Hippocampal formation (tissue), 2 donors: ENCODE measurements at regions not wholly inside any gene's neighbourhood (a gene's known extent, or its start where the extent isn't known, plus 50 kb on each side); places are given as distances from the start of the nearest gene placed in this dataset.

Source experiments
- DNase-seq, 2 donors: peaks; one replicate each; lab custom pipeline; 2025; lab: John Stamatoyannopoulos, UW

DNA sequence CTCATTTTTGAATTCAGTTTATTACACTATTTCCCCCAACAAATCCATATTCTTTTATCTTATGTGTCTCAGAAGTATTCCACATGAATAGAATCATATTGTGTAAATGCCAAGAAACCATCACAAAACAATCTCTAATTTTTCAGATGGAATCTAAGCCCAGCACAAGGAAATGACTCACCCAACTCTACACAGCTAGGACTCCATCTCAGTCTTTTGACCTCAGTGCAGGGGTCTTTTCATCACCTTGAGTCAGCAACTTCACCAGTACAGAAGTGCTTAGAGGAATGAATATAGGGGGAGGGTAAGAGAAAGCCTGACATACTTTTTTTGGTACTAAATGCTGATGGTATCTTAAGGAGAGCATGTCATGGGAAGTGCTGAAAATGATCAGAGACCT, 169.3 kb upstream of the LRRN1 start:
- DNase-seq = no peak

DNA sequence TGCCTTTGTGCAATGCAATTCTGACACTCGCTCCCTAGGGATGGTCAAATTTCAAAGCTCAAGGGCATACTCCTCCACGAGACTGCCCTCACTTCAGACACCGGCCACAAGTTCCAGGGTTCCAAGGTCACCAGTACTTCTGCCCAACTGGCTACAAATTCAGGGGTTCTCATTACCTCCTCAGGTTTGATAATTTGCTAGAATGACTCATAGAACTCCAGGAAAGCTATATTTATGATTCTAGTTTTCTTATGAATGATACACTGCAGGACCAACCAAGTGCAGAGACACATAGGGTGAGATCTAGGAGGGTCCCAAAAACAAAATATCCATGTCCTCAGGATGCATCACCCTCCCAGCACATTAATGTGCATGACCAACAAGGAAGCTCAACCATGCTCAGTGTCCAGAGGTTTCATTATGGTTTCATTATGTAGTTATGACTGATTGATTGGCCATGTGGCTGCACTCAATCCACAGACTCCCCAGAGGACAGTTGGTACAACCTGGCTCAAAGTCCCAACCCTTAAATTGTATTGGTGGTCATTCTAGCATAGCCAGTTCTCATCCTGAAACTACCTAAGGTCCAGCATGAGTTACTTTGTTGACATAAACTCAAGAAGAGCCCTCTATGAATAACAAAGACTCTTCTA, 170.4 kb upstream of the LRRN1 start:
- DNase-seq = no peak

DNA sequence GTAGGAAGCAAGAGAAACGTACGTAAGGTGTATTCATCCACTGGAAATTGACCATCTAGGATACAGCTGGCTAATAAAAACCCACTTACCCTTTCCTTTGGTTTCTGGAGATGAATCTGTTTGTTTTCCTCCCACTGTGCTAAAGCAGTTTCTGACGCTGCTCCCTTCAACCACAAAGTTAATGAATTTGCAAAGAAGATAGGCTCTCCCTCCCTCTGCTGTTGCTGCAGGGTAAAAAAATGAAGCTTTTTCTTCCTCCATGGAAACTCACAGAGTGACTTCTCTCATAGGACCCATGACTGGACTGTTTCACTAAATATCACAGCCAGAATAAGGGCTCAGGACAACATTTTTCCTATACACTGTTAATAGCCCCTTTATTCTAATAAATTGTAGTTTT, 172.1 kb upstream of the LRRN1 start:
- no peak for DNase-seq

DNA sequence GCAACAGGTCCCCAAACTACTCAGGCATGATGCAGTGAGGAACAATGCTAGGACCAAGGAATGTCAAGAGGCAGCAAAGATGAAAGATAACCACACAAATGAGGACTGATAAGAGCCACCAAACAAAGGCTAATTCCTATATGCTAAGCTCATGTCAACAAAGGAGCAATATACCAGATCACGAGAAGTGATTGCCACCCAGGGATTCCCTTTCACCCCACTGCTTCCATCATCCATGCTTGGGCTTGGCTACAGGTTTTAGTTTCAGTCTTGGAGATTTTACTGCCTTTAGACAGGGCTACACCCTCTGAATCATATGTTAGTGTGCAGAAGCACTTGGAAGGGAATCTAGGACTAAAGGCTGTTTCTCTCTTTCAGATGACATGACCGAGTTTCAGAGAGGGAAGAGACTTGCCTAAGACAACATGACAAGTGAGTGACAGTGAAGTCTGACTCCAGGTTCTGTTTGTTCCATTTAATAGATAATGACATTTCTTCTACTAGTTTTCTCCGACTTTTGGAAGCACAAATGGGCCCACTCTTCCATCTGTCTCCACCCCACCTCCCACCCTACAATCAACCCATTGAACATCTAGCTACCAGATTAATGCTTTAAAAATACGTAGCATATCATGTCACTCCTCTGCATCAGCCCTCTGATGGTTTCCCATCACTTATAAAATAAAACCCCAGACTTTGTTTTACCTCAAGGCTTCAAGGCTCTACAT, 173.5 kb upstream of the LRRN1 start:
- DNase-seq = no peak

DNA sequence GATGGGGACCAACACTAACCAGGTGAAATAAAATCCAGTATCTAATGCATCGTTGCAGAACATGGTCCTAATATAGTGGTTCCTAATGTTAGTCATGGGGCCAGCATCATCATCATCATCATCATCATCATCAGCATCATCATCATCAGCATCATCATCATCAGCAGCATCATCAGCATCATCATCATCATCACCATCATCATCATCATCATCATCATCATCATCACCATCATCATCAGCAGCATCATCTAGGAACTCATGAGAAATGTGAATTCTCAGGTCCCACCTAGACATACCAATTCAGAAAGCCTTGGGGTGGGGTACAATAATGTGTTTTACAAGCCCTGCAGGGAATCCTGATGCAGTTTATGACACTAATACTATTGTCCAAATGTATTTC, 179.4 kb upstream of the LRRN1 start:
- no peak for DNase-seq

DNA sequence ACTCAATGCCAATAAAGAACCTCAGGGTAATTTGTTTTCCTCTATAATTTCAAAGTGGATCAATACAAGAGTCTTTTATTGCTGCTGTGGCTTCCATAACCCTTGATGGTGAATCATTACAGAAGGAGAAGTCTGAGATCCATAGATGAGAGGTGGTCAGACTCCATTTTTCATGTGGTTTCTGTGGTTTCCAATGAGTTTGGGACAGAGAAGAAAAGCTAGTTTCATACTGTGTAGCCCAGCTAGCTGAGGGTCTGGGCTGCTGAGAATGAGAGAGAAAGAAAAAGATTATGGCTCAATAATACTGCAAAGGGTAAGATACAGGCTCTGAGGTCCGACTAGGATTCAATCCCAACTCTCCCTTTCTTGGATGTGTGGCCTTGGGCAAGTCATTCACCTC, 180.6 kb upstream of the LRRN1 start:
- no peak for DNase-seq

DNA sequence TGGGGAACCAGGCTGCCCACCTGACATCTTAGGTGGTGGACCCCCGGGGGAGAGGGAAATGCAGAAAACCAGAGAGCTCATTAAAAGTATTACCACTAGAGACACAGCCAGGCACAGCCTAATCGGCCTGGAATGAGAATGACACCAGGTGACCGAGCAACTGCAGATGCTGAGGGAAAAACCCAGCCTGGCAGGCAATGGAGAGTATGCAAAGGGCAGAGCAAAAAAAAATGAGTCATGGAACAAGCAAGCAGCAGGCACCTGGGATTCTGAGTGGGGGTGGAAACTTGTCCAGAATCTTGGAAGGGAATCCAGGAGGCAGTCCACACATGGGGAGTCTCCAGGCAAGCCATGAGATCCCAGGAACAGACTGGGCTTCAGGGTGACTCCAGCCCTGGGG, 183.7 kb upstream of the LRRN1 start:
- no peak for DNase-seq

DNA sequence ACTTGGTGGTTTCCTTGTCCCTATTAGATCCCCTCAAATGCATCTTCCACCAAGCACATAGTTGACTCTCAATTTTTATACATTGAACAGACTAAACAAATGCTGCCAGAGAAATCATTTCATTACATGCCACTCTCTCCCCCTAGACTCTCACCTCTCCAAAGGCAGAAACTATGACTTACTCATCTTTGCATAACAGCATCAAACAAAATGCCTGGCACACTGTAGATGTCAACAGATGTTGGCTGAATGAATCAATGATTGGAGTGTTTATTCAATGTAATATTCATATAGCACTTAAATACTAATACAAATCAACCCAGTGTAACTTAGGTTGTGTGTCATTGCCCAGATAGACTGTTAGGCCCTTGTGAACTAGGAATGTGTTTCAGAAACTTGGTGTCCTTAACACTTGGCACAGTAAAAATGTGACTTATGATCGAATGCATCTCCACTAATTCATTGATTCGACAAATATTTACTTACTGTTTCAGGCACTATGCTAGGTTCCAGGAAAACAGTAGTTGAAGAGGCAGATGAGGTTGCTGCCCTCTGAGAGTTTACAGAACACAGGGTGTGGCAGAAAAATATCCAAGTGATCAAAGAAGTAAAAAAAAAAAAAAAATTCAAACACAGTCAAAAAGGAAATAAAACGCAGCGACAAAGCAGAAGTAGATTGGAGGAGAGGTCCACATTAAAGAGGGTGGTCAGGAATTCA, 188.5 kb upstream of the LRRN1 start:
- no peak for DNase-seq

DNA sequence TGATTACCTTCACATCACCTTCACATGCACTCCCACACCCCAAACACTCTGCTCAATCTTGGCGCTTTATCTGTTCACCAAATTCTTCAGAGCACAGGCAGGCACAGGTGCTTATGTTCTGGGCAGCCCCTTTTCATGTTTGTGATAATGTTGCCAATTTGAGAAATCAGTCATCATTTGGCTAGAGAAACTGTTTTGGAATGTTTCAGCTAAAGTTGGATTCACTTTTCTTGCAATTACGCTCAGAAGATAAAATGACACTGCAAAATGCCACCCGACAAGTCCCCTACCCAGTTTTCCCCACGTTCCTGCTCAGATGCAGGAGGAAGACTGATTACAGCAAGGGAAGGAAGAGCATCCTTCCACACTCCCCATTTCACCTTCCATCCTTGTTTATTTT, 192.9 kb upstream of the LRRN1 start:
- DNase-seq = no peak

DNA sequence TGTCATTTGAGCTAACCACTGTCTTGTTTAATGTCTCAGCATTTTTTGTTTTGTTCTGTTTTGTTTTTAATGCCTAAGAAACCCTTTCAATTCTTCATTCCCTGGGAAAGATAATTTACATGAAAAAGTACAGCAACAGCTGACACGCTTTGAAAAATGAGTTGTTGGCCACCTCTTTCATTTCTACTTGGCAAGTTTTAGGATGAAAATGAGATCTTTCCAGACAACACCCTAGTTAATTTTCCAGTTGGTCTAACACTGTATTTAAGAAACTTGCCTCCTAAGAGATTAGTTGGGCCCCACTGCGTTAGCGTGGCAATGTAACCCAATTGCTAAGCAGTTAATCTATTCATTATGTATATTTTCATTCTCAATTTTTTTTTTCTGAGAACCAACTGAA, 194.0 kb upstream of the LRRN1 start:
- no peak for DNase-seq

DNA sequence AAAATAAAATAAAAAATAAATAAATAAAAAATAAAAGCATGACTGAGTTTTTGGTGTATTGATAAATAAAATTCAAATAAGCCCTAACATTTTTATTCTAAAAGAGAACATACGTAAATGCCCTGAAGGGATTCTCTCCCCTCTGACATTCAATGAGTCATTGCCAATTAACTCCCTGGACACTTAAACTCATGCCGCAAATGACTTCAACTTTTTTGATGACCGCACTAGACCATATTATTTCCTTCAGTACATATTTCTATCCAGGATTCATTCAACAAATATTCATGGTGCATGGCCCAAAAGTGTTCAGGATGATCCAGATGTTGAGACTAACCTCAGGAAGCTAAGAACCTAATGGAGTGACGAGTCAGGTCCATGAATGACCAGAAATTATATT, 195.9 kb upstream of the LRRN1 start:
- no peak for DNase-seq

DNA sequence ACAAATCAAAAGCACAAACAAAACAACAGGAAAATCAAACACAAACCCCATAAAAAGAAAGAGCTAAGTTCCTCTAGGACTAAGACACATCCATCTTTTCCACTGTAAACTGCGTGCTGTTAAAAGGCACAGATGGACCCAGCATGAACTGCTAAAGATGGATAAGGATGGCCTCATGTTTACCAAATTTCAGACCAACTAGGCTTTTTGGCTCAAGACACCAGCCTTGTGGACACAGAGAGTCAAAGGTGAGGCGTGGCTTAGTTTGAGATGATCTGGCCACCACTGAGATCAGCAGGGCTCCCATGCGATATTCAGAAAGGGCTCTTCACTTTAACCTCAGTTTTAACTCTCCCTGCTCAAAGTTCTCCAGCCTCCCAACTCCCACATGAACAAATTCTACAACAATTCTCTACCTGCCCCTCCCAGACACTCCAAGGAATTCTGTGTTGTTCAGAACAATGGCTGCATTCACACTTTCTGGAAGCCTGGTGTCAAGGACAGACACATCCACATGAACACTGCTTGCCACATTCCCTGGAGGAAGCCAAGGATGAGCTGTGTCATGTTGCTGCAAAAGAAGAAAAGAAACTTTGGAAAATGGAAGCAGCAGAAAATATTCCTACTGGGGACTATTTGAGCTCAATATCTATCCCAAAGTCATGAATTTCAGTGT, 198.4 kb upstream of the LRRN1 start:
- no peak for DNase-seq

DNA sequence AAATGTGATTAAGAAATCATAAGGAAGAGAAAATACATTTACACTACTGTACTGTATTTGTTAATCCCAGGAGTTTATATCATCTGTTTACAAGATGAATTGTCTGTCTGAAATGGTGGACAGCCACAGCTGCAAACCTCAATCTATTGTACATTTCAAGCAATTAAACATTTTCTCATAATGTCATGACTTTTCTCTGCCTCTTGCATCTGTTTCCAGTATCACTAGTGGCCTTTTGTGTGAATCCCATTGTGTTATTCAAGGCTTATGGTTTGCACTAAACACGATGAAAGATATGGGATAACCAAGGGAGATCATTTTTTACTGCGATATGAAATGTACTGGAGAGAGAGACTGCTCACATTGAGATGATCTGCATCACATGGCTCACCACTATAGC, 200.2 kb upstream of the LRRN1 start:
- no peak for DNase-seq

DNA sequence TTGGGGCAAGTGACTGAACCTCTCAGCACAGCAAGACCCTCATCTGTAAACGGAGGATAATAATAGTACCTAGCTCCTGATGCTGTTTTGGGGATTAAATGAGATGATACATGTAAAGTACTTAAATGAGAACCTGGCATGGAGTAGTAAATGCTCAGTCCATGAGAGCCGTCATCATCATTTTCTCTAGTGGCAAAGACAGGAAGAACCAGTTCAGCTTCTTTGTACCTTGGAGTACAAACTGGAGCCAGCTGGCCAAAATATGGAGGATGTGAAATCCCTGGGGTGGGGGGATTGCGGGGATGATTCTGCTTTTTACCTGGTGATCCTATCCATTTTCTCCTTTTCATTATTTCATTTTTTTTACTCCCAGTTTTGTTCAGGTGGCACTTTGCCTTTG, 204.2 kb upstream of the LRRN1 start:
- DNase-seq = no peak

DNA sequence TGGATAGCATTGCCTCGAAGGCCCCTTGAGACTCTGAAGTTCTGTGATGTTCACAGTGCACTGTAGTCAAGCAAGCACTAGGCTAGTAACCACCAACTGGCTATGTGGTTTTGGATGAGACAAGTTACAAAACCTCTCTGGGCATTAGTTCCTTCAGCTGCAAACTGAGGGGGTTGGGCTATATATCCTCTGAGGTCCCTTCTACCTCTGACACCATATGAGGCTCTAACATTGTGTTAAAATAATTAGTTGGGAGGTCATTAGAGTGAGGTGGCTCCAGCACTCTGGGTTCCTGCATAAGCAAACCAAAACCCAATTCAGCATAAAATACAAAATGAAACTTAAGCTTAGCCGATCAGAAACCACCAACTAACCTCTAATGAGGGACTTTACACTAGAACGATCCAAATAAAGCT, 209.5 kb upstream of the LRRN1 start:
- no peak for DNase-seq

DNA sequence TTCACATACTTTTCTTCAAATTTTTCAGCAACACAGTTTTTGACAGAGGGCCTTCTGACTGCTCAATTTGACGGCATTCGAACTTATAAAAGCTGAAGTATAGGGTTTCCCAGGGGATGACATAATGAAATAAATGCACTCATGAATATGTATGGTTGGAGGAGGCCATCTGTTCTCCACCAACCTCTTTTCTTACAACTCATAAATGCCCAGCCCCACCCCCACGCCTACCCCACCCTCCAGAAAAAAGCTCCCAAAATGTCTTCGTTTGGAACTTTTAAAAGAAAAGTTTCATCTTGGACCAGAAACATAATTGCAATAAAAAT, 211.6 kb upstream of the LRRN1 start:
- DNase-seq = no peak

DNA sequence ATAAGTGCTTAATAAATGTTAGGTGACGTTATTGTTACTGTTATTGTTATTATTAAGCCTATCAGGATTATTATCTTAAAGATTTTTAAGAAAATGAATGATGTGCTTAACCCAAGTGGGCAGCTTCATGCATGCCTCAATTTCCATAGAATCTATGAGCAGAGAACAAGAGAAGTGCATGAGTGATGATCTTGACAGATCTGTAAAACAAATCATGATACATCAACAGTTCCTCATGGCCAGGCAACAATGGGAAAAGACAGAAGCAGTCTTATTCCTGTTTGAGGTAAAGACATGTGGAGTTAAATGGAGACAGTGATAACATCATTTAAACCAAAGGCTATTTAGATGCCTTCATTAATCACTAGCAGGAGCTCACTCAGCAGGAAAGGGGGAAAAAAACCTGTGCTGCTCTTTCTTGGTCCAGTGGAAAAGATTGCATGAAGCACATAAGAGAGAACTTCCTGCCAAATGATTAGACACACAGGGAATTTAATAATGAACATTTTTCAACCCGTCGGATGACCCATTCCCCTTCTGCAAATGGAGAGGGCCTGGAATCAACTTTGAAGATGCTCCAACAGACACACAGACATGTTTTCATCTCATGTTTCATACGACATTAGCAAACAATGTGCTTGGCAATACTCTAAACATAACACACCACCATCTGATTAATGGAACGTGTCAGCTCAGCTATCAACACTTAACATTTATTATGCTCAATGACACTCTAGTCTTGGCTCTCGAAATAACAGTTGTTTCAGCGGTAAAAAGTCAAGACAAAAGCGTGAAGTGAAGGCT, 212.2 kb upstream of the LRRN1 start:
- DNase-seq = no peak

DNA sequence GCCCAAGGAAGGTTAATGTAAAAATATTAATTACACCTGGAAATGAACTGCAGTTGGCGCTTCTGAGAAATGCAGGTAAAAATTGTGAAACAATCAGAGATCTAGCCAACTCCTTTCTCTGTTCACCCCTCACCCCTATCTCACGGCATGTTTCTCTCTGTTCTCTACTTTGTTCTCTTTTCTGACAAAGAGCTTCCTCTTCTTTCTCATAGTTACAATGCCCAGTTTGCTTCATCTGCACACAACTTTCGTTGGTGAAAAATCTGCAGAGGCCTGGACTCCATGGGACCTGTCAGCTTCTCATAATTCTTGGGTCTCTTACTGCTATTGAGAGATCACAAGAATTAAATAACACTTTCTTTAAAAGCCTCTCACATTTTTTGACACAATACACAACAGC, 212.9 kb upstream of the LRRN1 start:
- no peak for DNase-seq

DNA sequence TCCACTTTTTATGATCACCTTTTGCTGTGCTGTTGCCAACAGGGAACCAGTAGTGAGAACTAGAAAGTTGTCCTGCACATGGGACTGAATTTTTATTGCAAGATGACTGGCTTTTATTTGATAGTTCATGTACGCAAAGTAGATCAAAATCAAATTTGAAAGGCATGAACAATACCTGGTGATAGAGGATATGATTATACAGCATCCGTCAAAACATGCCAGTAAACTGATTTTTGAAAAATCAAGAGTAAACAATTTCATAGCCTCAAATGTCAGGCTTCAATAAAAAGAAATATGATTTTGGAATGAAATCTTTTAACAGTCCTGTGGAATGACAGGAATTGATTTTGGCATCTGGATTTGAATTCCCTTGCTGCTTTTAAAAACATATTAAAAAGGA, 219.6 kb upstream of the LRRN1 start:
- DNase-seq = no peak

DNA sequence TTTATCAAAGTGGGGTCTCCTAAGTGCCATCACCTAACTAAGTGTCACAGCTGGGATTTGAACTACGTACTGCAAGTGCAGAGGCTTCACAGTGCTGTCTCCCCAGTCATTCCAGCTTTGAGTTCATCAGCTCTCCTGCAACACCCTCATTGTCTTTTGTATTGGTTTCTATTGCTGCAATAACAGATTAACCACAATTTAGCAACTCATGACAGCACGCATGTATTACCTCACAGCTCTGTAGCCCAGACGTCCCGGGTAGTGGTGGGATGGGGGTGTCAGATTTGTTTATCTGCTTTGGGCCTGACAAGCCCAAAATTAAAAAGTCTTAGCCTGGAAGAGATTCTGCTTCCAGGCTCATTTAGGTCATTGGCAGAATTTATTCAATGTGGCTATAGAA, 220.5 kb upstream of the LRRN1 start:
- DNase-seq = no peak

DNA sequence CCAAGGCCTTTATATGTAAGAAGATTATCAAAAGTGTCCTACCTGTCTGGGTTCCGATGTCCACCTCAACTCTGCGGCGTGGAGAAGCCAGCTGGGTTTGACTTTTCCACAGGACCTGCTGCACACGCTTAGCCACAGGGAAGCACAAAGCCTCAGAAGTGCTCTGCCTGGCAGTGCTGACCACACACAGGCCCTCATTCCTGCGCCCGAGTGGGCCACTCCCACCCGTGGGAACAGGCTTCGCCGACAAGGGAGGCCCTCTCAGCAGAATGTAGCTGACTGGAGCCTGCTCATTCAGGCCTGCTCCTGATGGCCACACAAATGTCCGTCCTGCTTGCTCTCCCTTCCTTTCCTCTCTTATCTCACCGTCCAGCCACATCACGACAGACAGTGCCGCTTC, 221.4 kb upstream of the LRRN1 start:
- DNase-seq = no peak

DNA sequence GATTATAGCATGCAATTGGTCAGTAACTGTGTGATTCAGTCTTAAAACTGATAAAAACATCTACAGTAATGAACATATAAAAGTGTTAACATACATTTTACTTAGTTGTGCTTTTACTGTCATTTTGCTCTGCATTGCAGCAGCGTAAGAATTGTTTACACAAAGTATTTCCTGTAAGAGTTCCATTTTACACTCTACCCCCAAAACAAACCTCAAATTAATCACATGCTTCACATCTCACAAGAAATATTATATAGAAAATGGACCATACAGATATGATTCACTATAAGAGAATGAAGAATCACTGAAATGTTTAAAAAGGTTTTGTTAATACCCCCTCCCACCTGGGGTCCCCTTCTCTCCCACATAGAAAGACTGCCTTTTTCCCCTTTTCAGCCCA, 225.9 kb upstream of the LRRN1 start:
- DNase-seq = no peak
